ENCODE measurements at regions not wholly inside any gene's neighbourhood (a gene's known extent, or its start where the extent isn't known, plus 50 kb on each side); places are given as distances from the start of the nearest gene placed in this dataset.

GRCh38 chr17:77869041-77869599 is 89.4 kb upstream of the TNRC6C start (continued):
- TF ChIP-seq, protein P1, sequence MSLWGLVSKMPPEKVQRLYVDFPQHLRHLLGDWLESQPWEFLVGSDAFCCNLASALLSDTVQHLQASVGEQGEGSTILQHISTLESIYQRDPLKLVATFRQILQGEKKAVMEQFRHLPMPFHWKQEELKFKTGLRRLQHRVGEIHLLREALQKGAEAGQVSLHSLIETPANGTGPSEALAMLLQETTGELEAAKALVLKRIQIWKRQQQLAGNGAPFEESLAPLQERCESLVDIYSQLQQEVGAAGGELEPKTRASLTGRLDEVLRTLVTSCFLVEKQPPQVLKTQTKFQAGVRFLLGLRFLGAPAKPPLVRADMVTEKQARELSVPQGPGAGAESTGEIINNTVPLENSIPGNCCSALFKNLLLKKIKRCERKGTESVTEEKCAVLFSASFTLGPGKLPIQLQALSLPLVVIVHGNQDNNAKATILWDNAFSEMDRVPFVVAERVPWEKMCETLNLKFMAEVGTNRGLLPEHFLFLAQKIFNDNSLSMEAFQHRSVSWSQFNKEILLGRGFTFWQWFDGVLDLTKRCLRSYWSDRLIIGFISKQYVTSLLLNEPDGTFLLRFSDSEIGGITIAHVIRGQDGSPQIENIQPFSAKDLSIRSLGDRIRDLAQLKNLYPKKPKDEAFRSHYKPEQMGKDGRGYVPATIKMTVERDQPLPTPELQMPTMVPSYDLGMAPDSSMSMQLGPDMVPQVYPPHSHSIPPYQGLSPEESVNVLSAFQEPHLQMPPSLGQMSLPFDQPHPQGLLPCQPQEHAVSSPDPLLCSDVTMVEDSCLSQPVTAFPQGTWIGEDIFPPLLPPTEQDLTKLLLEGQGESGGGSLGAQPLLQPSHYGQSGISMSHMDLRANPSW (CRISPR knock-in tag; conservative IDR thresholded peaks at IDR 0.05; ENCODE audit: low read depth) = no peak
- TF ChIP-seq, protein P2, sequence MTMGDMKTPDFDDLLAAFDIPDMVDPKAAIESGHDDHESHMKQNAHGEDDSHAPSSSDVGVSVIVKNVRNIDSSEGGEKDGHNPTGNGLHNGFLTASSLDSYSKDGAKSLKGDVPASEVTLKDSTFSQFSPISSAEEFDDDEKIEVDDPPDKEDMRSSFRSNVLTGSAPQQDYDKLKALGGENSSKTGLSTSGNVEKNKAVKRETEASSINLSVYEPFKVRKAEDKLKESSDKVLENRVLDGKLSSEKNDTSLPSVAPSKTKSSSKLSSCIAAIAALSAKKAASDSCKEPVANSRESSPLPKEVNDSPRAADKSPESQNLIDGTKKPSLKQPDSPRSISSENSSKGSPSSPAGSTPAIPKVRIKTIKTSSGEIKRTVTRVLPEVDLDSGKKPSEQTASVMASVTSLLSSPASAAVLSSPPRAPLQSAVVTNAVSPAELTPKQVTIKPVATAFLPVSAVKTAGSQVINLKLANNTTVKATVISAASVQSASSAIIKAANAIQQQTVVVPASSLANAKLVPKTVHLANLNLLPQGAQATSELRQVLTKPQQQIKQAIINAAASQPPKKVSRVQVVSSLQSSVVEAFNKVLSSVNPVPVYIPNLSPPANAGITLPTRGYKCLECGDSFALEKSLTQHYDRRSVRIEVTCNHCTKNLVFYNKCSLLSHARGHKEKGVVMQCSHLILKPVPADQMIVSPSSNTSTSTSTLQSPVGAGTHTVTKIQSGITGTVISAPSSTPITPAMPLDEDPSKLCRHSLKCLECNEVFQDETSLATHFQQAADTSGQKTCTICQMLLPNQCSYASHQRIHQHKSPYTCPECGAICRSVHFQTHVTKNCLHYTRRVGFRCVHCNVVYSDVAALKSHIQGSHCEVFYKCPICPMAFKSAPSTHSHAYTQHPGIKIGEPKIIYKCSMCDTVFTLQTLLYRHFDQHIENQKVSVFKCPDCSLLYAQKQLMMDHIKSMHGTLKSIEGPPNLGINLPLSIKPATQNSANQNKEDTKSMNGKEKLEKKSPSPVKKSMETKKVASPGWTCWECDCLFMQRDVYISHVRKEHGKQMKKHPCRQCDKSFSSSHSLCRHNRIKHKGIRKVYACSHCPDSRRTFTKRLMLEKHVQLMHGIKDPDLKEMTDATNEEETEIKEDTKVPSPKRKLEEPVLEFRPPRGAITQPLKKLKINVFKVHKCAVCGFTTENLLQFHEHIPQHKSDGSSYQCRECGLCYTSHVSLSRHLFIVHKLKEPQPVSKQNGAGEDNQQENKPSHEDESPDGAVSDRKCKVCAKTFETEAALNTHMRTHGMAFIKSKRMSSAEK (CRISPR knock-in tag; IDR thresholded peaks at IDR 0.05; ENCODE audit: borderline replicate concordance) = no peak
- TF ChIP-seq, protein P3, sequence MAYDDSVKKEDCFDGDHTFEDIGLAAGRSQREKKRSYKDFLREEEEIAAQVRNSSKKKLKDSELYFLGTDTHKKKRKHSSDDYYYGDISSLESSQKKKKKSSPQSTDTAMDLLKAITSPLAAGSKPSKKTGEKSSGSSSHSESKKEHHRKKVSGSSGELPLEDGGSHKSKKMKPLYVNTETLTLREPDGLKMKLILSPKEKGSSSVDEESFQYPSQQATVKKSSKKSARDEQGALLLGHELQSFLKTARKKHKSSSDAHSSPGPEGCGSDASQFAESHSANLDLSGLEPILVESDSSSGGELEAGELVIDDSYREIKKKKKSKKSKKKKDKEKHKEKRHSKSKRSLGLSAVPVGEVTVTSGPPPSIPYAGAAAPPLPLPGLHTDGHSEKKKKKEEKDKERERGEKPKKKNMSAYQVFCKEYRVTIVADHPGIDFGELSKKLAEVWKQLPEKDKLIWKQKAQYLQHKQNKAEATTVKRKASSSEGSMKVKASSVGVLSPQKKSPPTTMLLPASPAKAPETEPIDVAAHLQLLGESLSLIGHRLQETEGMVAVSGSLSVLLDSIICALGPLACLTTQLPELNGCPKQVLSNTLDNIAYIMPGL (CRISPR knock-in tag; IDR thresholded peaks at IDR 0.05) = no peak
- TF ChIP-seq, protein P4, sequence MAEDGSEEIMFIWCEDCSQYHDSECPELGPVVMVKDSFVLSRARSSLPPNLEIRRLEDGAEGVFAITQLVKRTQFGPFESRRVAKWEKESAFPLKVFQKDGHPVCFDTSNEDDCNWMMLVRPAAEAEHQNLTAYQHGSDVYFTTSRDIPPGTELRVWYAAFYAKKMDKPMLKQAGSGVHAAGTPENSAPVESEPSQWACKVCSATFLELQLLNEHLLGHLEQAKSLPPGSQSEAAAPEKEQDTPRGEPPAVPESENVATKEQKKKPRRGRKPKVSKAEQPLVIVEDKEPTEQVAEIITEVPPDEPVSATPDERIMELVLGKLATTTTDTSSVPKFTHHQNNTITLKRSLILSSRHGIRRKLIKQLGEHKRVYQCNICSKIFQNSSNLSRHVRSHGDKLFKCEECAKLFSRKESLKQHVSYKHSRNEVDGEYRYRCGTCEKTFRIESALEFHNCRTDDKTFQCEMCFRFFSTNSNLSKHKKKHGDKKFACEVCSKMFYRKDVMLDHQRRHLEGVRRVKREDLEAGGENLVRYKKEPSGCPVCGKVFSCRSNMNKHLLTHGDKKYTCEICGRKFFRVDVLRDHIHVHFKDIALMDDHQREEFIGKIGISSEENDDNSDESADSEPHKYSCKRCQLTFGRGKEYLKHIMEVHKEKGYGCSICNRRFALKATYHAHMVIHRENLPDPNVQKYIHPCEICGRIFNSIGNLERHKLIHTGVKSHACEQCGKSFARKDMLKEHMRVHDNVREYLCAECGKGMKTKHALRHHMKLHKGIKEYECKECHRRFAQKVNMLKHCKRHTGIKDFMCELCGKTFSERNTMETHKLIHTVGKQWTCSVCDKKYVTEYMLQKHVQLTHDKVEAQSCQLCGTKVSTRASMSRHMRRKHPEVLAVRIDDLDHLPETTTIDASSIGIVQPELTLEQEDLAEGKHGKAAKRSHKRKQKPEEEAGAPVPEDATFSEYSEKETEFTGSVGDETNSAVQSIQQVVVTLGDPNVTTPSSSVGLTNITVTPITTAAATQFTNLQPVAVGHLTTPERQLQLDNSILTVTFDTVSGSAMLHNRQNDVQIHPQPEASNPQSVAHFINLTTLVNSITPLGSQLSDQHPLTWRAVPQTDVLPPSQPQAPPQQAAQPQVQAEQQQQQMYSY (CRISPR knock-in tag; IDR thresholded peaks at IDR 0.05) = no peak
- TF ChIP-seq MYBL2 (CRISPR knock-in tag; IDR thresholded peaks at IDR 0.05) = no peak
- TF ChIP-seq, protein P5, sequence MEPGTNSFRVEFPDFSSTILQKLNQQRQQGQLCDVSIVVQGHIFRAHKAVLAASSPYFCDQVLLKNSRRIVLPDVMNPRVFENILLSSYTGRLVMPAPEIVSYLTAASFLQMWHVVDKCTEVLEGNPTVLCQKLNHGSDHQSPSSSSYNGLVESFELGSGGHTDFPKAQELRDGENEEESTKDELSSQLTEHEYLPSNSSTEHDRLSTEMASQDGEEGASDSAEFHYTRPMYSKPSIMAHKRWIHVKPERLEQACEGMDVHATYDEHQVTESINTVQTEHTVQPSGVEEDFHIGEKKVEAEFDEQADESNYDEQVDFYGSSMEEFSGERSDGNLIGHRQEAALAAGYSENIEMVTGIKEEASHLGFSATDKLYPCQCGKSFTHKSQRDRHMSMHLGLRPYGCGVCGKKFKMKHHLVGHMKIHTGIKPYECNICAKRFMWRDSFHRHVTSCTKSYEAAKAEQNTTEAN (CRISPR knock-in tag; IDR thresholded peaks at IDR 0.05) = no peak

DNA sequence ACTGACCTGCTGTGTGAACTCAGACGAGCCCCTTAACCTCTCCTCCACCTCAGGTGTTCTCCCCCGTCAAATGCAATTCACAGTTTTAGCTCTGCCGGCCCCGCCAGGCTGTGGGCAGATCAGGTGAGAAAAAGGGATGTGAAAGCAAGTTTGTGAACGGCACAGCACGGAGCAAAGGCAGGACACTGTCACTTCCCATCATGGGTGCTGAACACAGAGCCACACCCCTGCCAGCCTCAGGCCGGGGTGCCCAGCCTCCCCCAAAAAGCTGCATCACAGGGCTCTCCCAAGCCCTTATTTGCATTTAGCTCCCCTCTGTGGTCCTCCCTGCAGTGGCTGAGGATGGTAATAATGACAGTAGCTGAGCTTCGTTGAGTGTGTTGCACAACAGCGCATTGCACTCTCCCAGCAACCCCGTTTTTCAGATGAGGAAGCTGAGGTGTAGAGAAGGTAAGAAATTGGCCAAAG is 88.8 kb upstream of the TNRC6C start:
- no peak overlapping the region for H3K27ac Mint-ChIP-seq
- peaks cover 4% of the 10 kb centered on the region; the same call in 1 of the 2 replicates for H3K9me3 Mint-ChIP-seq
- ChIA-PET POLR2A (no interaction called here), CTCF (interaction anchor here (1.1 to 1.3 kb wide), 3 partner anchors 17 to 107 kb away, joined by 3 to 7 read pairs (median 5); no protein-coding TSS in a partner anchor)
- H3K4me1 Mint-ChIP-seq = peaks cover 40% of the 10 kb centered on the region
- ATAC-seq = no peak
- no peaks in the 10 kb centered on the region for H3K27me3 Mint-ChIP-seq (ENCODE audit: low read depth)
- no peak overlapping the region for H3K4me3 Mint-ChIP-seq
- no peak for DNase-seq (ENCODE audit: low spot score)
- TF ChIP-seq FOXJ3 (CRISPR knock-in tag; IDR thresholded peaks at IDR 0.05; ENCODE audit: borderline replicate concordance) = no peak
- H3K36me3 Mint-ChIP-seq = no peaks in the 10 kb centered on the region

Data from WTC11 (cell line).